CD14-positive monocyte (primary cell): ENCODE measurements at regions not wholly inside any gene's neighbourhood (a gene's known extent, or its start where the extent isn't known, plus 50 kb on each side); places are given as distances from the start of the nearest gene placed in this dataset.

Experiments used
- DNase-seq, 3 donors: peaks; one replicate each; pipeline ENCODE4 v3.0.0-alpha.2; 2011 to 2022
- H2AFZ ChIP-seq: 2 replicates; pipeline ENCODE4 v1.6.0; 2012; ENCODE audit warnings: mild to moderate bottlenecking, low read depth, low read length, inconsistent platforms; ENCODE audit not compliant: insufficient read depth, poor library complexity, severe bottlenecking
- H3K27ac ChIP-seq, 2 donors: 1 replicate in 1 of 2; 2 replicates in 1 of 2; pipeline ENCODE4 v1.5.1; 2012 to 2013; ENCODE audit warnings: low read length in 2 of 2, control low read depth in 1 of 2, inconsistent platforms in 1 of 2, low read depth in 1 of 2, mild to moderate bottlenecking in 1 of 2
- H3K27me3 ChIP-seq, 2 donors: one replicate each; pipeline versions ENCODE4 v1.6.0 to v1.6.1; 2011 to 2013; ENCODE audit warnings: low read length in 2 of 2; ENCODE audit not compliant: control insufficient read depth in 2 of 2, insufficient read depth in 2 of 2
- H3K36me3 ChIP-seq, 2 donors: replicated peaks in 1 of 2; 1 replicate in 1 of 2; 2 replicates in 1 of 2; pipeline versions ENCODE4 v1.5.1 to v1.6.1; 2012 to 2013; ENCODE audit warnings: low read length in 2 of 2, control low read depth in 1 of 2, inconsistent platforms in 1 of 2, mild to moderate bottlenecking in 1 of 2; ENCODE audit not compliant: insufficient read depth in 2 of 2, control insufficient read depth in 1 of 2
- H3K4me1 ChIP-seq, 2 donors: 1 replicate in 1 of 2; 2 replicates in 1 of 2; pipeline versions ENCODE4 v1.5.1 to v1.6.1; 2012 to 2013; ENCODE audit warnings: low read length in 2 of 2, control low read depth in 1 of 2, inconsistent platforms in 1 of 2, mild to moderate bottlenecking in 1 of 2, moderate library complexity in 1 of 2; ENCODE audit not compliant: insufficient read depth in 2 of 2, control insufficient read depth in 1 of 2
- H3K4me2 ChIP-seq: replicated peaks from 2 replicates; pipeline ENCODE3; 2012; ENCODE audit warnings: low read length, moderate library complexity, mild to moderate bottlenecking; ENCODE audit not compliant: poor library complexity, severe bottlenecking; ENCODE audit errors: extremely low read depth
- H3K4me3 ChIP-seq, 3 experiments: fragments of 200-600 bp in 1 of 3; sonication (generic) in 1 of 3; replicated peaks in 1 of 3; 1 replicate in 2 of 3; 2 replicates in 1 of 3; pipeline ENCODE4 v1.5.1; 2011 to 2013; ENCODE audit warnings: low read length in 3 of 3, mild to moderate bottlenecking in 3 of 3, control low read depth in 2 of 3, low read depth in 2 of 3, inconsistent platforms in 1 of 3, moderate library complexity in 1 of 3
- H3K79me2 ChIP-seq: 2 replicates; pipeline ENCODE4 v1.6.0; 2012; ENCODE audit warnings: mild to moderate bottlenecking, control low read depth, inconsistent platforms, low read length, moderate library complexity; ENCODE audit not compliant: insufficient read depth
- H3K9ac ChIP-seq: 2 replicates; pipeline ENCODE4 v1.6.0; 2017; ENCODE audit warnings: low read length, mild to moderate bottlenecking; ENCODE audit not compliant: insufficient read depth, poor library complexity, severe bottlenecking
- H3K9me3 ChIP-seq, 2 donors: replicated peaks in 1 of 2; 1 replicate in 1 of 2; 2 replicates in 1 of 2; pipeline versions ENCODE4 v1.5.1 to v1.6.1; 2012 to 2013; ENCODE audit warnings: low read length in 2 of 2, control low read depth in 1 of 2; ENCODE audit not compliant: control insufficient read depth in 1 of 2, insufficient read depth in 1 of 2
- H4K20me1 ChIP-seq: 2 replicates; pipeline ENCODE4 v1.6.0; 2012; ENCODE audit warnings: mild to moderate bottlenecking, low read length, control low read depth, moderate library complexity; ENCODE audit not compliant: insufficient read depth
- H3K27ac Mint-ChIP-seq, 7 donors: one replicate each; pipeline ENCODE4 v1.8.0; 2020; ENCODE audit warnings: mild to moderate bottlenecking in 7 of 7, mixed read lengths in 7 of 7, moderate library complexity in 6 of 7, inconsistent platforms in 2 of 7
- H3K27me3 Mint-ChIP-seq, 3 donors: one replicate each; pipeline ENCODE4 v1.8.0; 2021 to 2022; ENCODE audit warnings: low read depth in 3 of 3, mild to moderate bottlenecking in 3 of 3, mixed read lengths in 3 of 3, moderate library complexity in 3 of 3, inconsistent platforms in 1 of 3
- H3K36me3 Mint-ChIP-seq, 2 donors: one replicate each; pipeline ENCODE4 v1.8.0; 2020; ENCODE audit warnings: mixed read lengths in 2 of 2, inconsistent platforms in 1 of 2, mild to moderate bottlenecking in 1 of 2
- H3K4me1 Mint-ChIP-seq: one replicate; pipeline ENCODE4 v1.8.0; 2020; ENCODE audit warnings: mild to moderate bottlenecking, mixed read lengths
- H3K4me3 Mint-ChIP-seq, 2 donors: one replicate each; pipeline ENCODE4 v1.8.0; 2020; ENCODE audit warnings: mild to moderate bottlenecking in 2 of 2, mixed read lengths in 2 of 2, moderate library complexity in 1 of 2
- H3K9me3 Mint-ChIP-seq, 7 donors: one replicate each; pipeline ENCODE4 v1.8.0; 2020 to 2022; ENCODE audit warnings: mixed read lengths in 7 of 7, mild to moderate bottlenecking in 6 of 7, moderate library complexity in 6 of 7, inconsistent platforms in 2 of 7
- WGBS: methylation state at CpG from one replicate; pipeline ENCODE4 v1.1.5; 2013; ENCODE audit warnings: missing lambda C conversion rate; ENCODE audit not compliant: insufficient coverage; 5-methylcytosine and 5-hydroxymethylcytosine counted together
- intact Hi-C, 2 donors: fragments of 100-400 bp; cut with micrococcal nuclease; formaldehyde crosslinking; loops; one replicate each; pipeline versions ENCODE4 v1.15.0 to v1.15.1; 2023
- TF ChIP-seq, protein P1 (sequence below): fragments of 200-600 bp; IDR thresholded peaks from one replicate; pipeline ENCODE4 v1.8.0; 2022; ENCODE audit warnings: antibody characterized with exemption, mild to moderate bottlenecking

GRCh38 chr9:101792475-101792874, 54.0 kb upstream of the GRIN3A start:
- Mint-ChIP-seq H3K4me1 (peaks cover 3% of the 10 kb centered on the region), H3K4me3 (no peak overlapping the region), H3K27ac (no peak overlapping the region), H3K27me3 (peaks cover 0 to 2% (median 1%) of the 10 kb centered on the region in 3 donors), H3K9me3 (no peaks in the 10 kb centered on the region), H3K36me3 (no peaks in the 10 kb centered on the region)
- Histone ChIP-seq H3K9ac (no peak overlapping the region), H3K4me3 (no peak overlapping the region), H3K9me3 (no peaks in the 10 kb centered on the region), H3K36me3 (no peaks in the 10 kb centered on the region), H3K4me2 (no peak overlapping the region), H3K4me1 (no peaks in the 10 kb centered on the region), H3K27me3 (no peaks in the 10 kb centered on the region), H3K27ac (no peak overlapping the region), H4K20me1 (no peaks in the 10 kb centered on the region), H3K79me2 (no peaks in the 10 kb centered on the region), H2AFZ (no peak overlapping the region)
- intact Hi-C loops, result no loop called here
- no CpG with 5 or more reads among the region's 3 CpGs for WGBS
- TF ChIP-seq, protein P1, sequence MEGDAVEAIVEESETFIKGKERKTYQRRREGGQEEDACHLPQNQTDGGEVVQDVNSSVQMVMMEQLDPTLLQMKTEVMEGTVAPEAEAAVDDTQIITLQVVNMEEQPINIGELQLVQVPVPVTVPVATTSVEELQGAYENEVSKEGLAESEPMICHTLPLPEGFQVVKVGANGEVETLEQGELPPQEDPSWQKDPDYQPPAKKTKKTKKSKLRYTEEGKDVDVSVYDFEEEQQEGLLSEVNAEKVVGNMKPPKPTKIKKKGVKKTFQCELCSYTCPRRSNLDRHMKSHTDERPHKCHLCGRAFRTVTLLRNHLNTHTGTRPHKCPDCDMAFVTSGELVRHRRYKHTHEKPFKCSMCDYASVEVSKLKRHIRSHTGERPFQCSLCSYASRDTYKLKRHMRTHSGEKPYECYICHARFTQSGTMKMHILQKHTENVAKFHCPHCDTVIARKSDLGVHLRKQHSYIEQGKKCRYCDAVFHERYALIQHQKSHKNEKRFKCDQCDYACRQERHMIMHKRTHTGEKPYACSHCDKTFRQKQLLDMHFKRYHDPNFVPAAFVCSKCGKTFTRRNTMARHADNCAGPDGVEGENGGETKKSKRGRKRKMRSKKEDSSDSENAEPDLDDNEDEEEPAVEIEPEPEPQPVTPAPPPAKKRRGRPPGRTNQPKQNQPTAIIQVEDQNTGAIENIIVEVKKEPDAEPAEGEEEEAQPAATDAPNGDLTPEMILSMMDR, result no peak
- DNase-seq, result no peak

- Mint-ChIP-seq H3K4me3 (no peak overlapping the region), H3K9me3 (no peaks in the 10 kb centered on the region), H3K27me3 (peaks cover 0 to 2% (median 1%) of the 10 kb centered on the region in 3 donors), H3K4me1 (peaks cover 3% of the 10 kb centered on the region), H3K27ac (no peak overlapping the region), H3K36me3 (no peaks in the 10 kb centered on the region)
- no peak overlapping the region for H3K27ac ChIP-seq
- no peak overlapping the region for H3K4me3 ChIP-seq
- intact Hi-C loops, result no loop called here
- no peaks in the 10 kb centered on the region for H4K20me1 ChIP-seq
- no peaks in the 10 kb centered on the region for H3K79me2 ChIP-seq
- H3K27me3 ChIP-seq, result no peaks in the 10 kb centered on the region
- H2AFZ ChIP-seq, result no peak overlapping the region
- TF ChIP-seq, protein P1, result no peak
- H3K36me3 ChIP-seq, result no peaks in the 10 kb centered on the region
- no peak overlapping the region for H3K4me2 ChIP-seq
- H3K9me3 ChIP-seq, result no peaks in the 10 kb centered on the region
- H3K9ac ChIP-seq, result no peak overlapping the region
- 7% methylated on average over 3 of the region's 3 CpGs for WGBS
- no peak for DNase-seq
- no peaks in the 10 kb centered on the region for H3K4me1 ChIP-seq
Measured at GRCh38 chr9:101791938-101792337, 53.5 kb upstream of the GRIN3A start.
